ENCODE measurements at regions not wholly inside any gene's neighbourhood (a gene's known extent, or its start where the extent isn't known, plus 50 kb on each side); places are given as distances from the start of the nearest gene placed in this dataset.
A peak's percentile ranks its signal among the peaks of the same experiment; 100 is the strongest.

GRCh38 chr11:122062763-122063162, 53.3 kb downstream of the BLID start:
- no peak for TF ChIP-seq CTCF (IDR thresholded peaks at IDR 0.05; ENCODE audit: low read depth, low read length)
- no peak overlapping the region for H3K4me3 ChIP-seq (ENCODE audit: low read depth, low read length)
- no peak for DNase-seq (ENCODE audit: low read depth, low spot score)
- in situ Hi-C loops (cut with HindIII; ENCODE audit: low sequenced_read_pairs) = no loop called here

- no peak overlapping the region for H3K4me3 ChIP-seq (ENCODE audit: low read depth, low read length)
- in situ Hi-C loops (cut with HindIII; ENCODE audit: low sequenced_read_pairs) = no loop called here
- no peak for DNase-seq (ENCODE audit: low read depth, low spot score)
- no peak for TF ChIP-seq CTCF (IDR thresholded peaks at IDR 0.05; ENCODE audit: low read depth, low read length)
Observed at GRCh38 chr11:122059565-122059964, 56.5 kb downstream of the BLID start.

- no peak for TF ChIP-seq CTCF (IDR thresholded peaks at IDR 0.05; ENCODE audit: low read depth, low read length)
Observed at GRCh38 chr11:122050021-122050690, 65.9 kb downstream of the BLID start.

GRCh38 chr11:122048401-122048800, 67.6 kb downstream of the BLID start:
- no peak for TF ChIP-seq CTCF (IDR thresholded peaks at IDR 0.05; ENCODE audit: low read depth, low read length)
- DNase-seq (ENCODE audit: low read depth, low spot score) = no peak
- H3K4me3 ChIP-seq (ENCODE audit: low read depth, low read length) = no peak overlapping the region
- in situ Hi-C loops (cut with HindIII; ENCODE audit: low sequenced_read_pairs) = no loop called here

More at GRCh38 chr11:122050021-122050690, 65.9 kb downstream of the BLID start:
- H3K4me3 ChIP-seq (ENCODE audit: low read depth, low read length) = no peak overlapping the region
- no peak for DNase-seq (ENCODE audit: low read depth, low spot score)
- in situ Hi-C loops (cut with HindIII; ENCODE audit: low sequenced_read_pairs) = no loop called here

GRCh38 chr11:122046846-122047245, 69.2 kb downstream of the BLID start:
- no peak for TF ChIP-seq CTCF (IDR thresholded peaks at IDR 0.05; ENCODE audit: low read depth, low read length)
- peak; percentile 69 for DNase-seq (ENCODE audit: low read depth, low spot score)
- no peak overlapping the region for H3K4me3 ChIP-seq (ENCODE audit: low read depth, low read length)
- in situ Hi-C loops (cut with HindIII; ENCODE audit: low sequenced_read_pairs) = no loop called here

GRCh38 chr11:122046438-122046837, 69.6 kb downstream of the BLID start:
- no peak for TF ChIP-seq CTCF (IDR thresholded peaks at IDR 0.05; ENCODE audit: low read depth, low read length)
- no peak for DNase-seq (ENCODE audit: low read depth, low spot score)
- in situ Hi-C loops (cut with HindIII; ENCODE audit: low sequenced_read_pairs) = no loop called here
- H3K4me3 ChIP-seq (ENCODE audit: low read depth, low read length) = no peak overlapping the region

Measured in astrocyte of the spinal cord (primary cell).